HepG2 (cell line): ENCODE measurements at regions not wholly inside any gene's neighbourhood (a gene's known extent, or its start where the extent isn't known, plus 50 kb on each side); places are given as distances from the start of the nearest gene placed in this dataset.

Source experiments
- ATAC-seq: fragments of 200-7000 bp; cut with Tn5 transposase; 3 replicates; pipeline ENCODE4 v1.9.1; 2020; ENCODE audit warnings: mild to moderate bottlenecking, moderate library complexity
- BruUV-seq: library from RNA; stranded (reverse); fragments of 400-500 nt; replicated peaks from 2 replicates; lab custom pipeline; 2021; lab: Mats Ljungman, UMichigan
- CTCF ChIA-PET: fragments of 300-600 bp; formaldehyde crosslinking; extraction: SDS; loops from one replicate; lab custom pipeline; 2021; ENCODE audit warnings: low total read pairs, inconsistent platforms, low intra/inter-chr PET ratio; lab: Yijun Ruan, JAX
- POLR2A ChIA-PET: fragments of 350-600 bp; sonication (Branson Sonifier 250); formaldehyde crosslinking; loops from one replicate; lab custom pipeline; 2020; ENCODE audit warnings: antibody characterized with exemption, inconsistent platforms; lab: Yijun Ruan, JAX
- DNase-seq: peaks from one replicate; pipeline ENCODE4 v3.0.0-alpha.2; 2015; ENCODE audit warnings: low spot score
- FAIRE-seq: peaks from 3 replicates; lab custom pipeline; 2011; peaks lifted over from hg19 to GRCh38; lab: Jason Lieb, UNC
- H2AFZ ChIP-seq: one replicate; pipeline ENCODE4 v1.6.1; 2011; ENCODE audit warnings: low read length, inconsistent platforms
- H3K27ac ChIP-seq: fragments of 300-600 bp; 3 replicates; pipeline ENCODE4 v1.8.0; 2011; ENCODE audit warnings: mixed run types, mild to moderate bottlenecking, mixed read lengths, low read length, inconsistent platforms; ENCODE audit not compliant: insufficient read depth; ENCODE audit errors: extremely low read length
- H3K27me3 ChIP-seq, 2 experiments: fragments of 200-600 bp in 1 of 2; 2 replicates in 1 of 2; 3 replicates in 1 of 2; pipeline versions ENCODE4 v1.6.0 to v1.8.0; 2011; ENCODE audit warnings: low read length in 2 of 2, mild to moderate bottlenecking in 2 of 2, moderate library complexity in 2 of 2, inconsistent platforms in 1 of 2; ENCODE audit not compliant: insufficient read depth in 2 of 2, control insufficient read depth in 1 of 2
- H3K36me3 ChIP-seq, 2 experiments: fragments of 200-600 bp in 1 of 2; replicated peaks in 1 of 2; 2 replicates in 1 of 2; 3 replicates in 1 of 2; pipeline versions ENCODE4 v1.5.1 to v1.8.0; 2011; ENCODE audit warnings: low read length in 2 of 2, inconsistent platforms in 1 of 2; ENCODE audit not compliant: insufficient read depth in 2 of 2, control insufficient read depth in 1 of 2
- H3K4me1 ChIP-seq: 2 replicates; pipeline ENCODE4 v1.5.1; 2012; ENCODE audit warnings: low read length, inconsistent platforms; ENCODE audit not compliant: insufficient read depth
- H3K4me2 ChIP-seq: 2 replicates; pipeline ENCODE4 v1.6.0; 2011; ENCODE audit warnings: low read depth, low read length, inconsistent platforms
- H3K4me3 ChIP-seq, 3 experiments: fragments of 200-600 bp in 1 of 3; sonication (generic), shearing (Covaris generic) in 1 of 3; replicated peaks in 1 of 3; 2 replicates each; pipeline ENCODE4 v1.5.1; 2011 to 2016; ENCODE audit warnings: low read length in 3 of 3, inconsistent platforms in 2 of 3, low read depth in 2 of 3, mild to moderate bottlenecking in 2 of 3, control low read depth in 1 of 3, mixed read lengths in 1 of 3; ENCODE audit not compliant: insufficient read depth in 1 of 3
- H3K79me2 ChIP-seq: one replicate; pipeline ENCODE4 v1.6.1; 2011; ENCODE audit warnings: low read length, inconsistent platforms; ENCODE audit not compliant: insufficient read depth
- H3K9ac ChIP-seq: 2 replicates; pipeline ENCODE4 v1.6.0; 2011; ENCODE audit warnings: mild to moderate bottlenecking, low read depth, low read length, inconsistent platforms; ENCODE audit not compliant: insufficient read depth
- H3K9me3 ChIP-seq: 2 replicates; pipeline ENCODE4 v1.5.1; 2012; ENCODE audit warnings: mild to moderate bottlenecking, low read length
- H4K20me1 ChIP-seq: 2 replicates; pipeline ENCODE4 v1.6.0; 2011; ENCODE audit warnings: inconsistent platforms, mild to moderate bottlenecking, low read length, moderate library complexity; ENCODE audit not compliant: insufficient read depth
- ADNP ChIP-seq: sonication (generic); formaldehyde crosslinking; IDR thresholded peaks from 2 replicates; pipeline ENCODE4 v1.4.0; 2020; ENCODE audit warnings: missing genetic modification reagents
- MLXIP ChIP-seq: sonication (generic); formaldehyde crosslinking; IDR thresholded peaks from 2 replicates; pipeline ENCODE4 v1.9.0; 2021; ENCODE audit warnings: missing genetic modification reagents, borderline replicate concordance
- ZBTB7A ChIP-seq: sonication (generic); formaldehyde crosslinking; IDR thresholded peaks from 2 replicates; pipeline ENCODE4 v1.8.0; 2022; ENCODE audit warnings: mild to moderate bottlenecking, missing genetic modification reagents
- ZNF280D ChIP-seq: sonication (generic); formaldehyde crosslinking; IDR thresholded peaks from 2 replicates; pipeline ENCODE4 v1.5.1; 2020; ENCODE audit warnings: mild to moderate bottlenecking, missing genetic modification reagents
- ZNF407 ChIP-seq: sonication (generic); formaldehyde crosslinking; IDR thresholded peaks from one replicate; pipeline ENCODE4 v1.5.1; 2020; ENCODE audit warnings: mild to moderate bottlenecking, missing genetic modification reagents; ENCODE audit errors: not compliant biosample characterization
- ZNF552 ChIP-seq: sonication (generic); formaldehyde crosslinking; IDR thresholded peaks from 2 replicates; pipeline ENCODE4 v1.9.0; 2022; ENCODE audit warnings: missing genetic modification reagents, mild to moderate bottlenecking, borderline replicate concordance
- WGBS: methylation state at CpG from one replicate; pipeline ENCODE4 v1.1.6; 2017; ENCODE audit warnings: low lambda C conversion rate; 5-methylcytosine and 5-hydroxymethylcytosine counted together
- in situ Hi-C: cut with HindIII; loops from 2 replicates; pipeline ENCODE4 v1.10.0; 2017; ENCODE audit warnings: low pct_unique_long_range_greater_than_20kb; ENCODE audit not compliant: extremely low pct_ligation_motif_present
- intact Hi-C: fragments of 100-400 bp; cut with micrococcal nuclease; formaldehyde crosslinking; loops from one replicate; pipeline ENCODE4 v1.10.0; 2022; ENCODE audit not compliant: unreplicated experiment
- TF ChIP-seq, protein P1 (sequence below): sonication (generic); formaldehyde crosslinking; IDR thresholded peaks from 2 replicates; pipeline ENCODE4 v1.5.0; 2020; ENCODE audit warnings: missing genetic modification reagents, mild to moderate bottlenecking, borderline replicate concordance

DNA sequence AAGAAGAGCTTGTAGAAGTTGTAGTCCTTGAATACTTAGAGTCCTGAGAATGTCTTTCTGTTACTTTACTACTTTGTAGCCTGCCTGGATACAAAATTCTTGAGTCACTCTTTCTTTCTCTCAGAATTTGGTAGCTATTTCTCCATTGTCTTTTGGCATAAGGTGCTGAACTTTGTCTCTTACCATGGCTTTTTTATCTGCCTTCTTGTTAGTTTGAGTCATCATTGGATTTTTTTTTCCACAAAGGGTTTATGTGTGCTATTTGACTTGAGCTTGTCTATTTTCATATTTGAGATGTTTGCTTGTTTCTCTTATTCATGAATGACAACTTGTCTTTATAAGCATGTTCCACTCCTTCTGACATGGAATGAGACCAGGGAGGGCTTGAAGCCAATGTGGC, 74.5 kb upstream of the EXOC6 start (continued):
- TF ChIP-seq ZNF407 (CRISPR knock-in tag) (no peak), ADNP (CRISPR knock-in tag) (no peak)

- intact Hi-C loops (no loop called here), in situ Hi-C loops (no loop called here)
- WGBS = 3% methylated on average over 1 of the region's 1 CpG
- ChIA-PET POLR2A (no interaction called here), CTCF (no interaction called here)
- Histone ChIP-seq H3K36me3 (no peaks in the 10 kb centered on the region), H3K4me2 (no peak overlapping the region), H3K4me3 (no peak overlapping the region), H3K9me3 (no peaks in the 10 kb centered on the region), H3K9ac (no peak overlapping the region), H3K27me3 (0 out of 5 replicates have a peak, but pooled peaks cover 0 to 5% of the 10 kb centered on the region in 2 experiments), H2AFZ (no peak overlapping the region), H3K4me1 (no peaks in the 10 kb centered on the region), H3K79me2 (no peaks in the 10 kb centered on the region), H3K27ac (no peak overlapping the region), H4K20me1 (no peaks in the 10 kb centered on the region)
- ATAC-seq (no peak), DNase-seq (no peak), FAIRE-seq (no peak)
- no TSS peak for BruUV-seq
- TF ChIP-seq ZBTB7A (CRISPR knock-in tag) (no peak), MLXIP (CRISPR knock-in tag) (no peak), ZNF552 (CRISPR knock-in tag) (no peak), ZNF280D (CRISPR knock-in tag) (no peak)
- TF ChIP-seq, protein P1, sequence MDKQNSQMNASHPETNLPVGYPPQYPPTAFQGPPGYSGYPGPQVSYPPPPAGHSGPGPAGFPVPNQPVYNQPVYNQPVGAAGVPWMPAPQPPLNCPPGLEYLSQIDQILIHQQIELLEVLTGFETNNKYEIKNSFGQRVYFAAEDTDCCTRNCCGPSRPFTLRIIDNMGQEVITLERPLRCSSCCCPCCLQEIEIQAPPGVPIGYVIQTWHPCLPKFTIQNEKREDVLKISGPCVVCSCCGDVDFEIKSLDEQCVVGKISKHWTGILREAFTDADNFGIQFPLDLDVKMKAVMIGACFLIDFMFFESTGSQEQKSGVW (CRISPR knock-in tag) = no peak
Measured at GRCh38 chr10:92778091-92778490, 70.2 kb upstream of the EXOC6 start.
